GM19463 (cell line): ENCODE measurements at regions not wholly inside any gene's neighbourhood (a gene's known extent, or its start where the extent isn't known, plus 50 kb on each side); places are given as distances from the start of the nearest gene placed in this dataset.
"Not testable (repeated sequence)": the region's sequence is repeated elsewhere in the genome, so short reads cannot be mapped to it uniquely, and the experiment has no call there.

Source experiments
- ATAC-seq: cut with Tn5 transposase; IDR thresholded peaks from one replicate; pipeline ENCODE4 v1.9.1; 2021; ENCODE audit warnings: mild to moderate bottlenecking, moderate library complexity; ENCODE audit not compliant: unreplicated experiment

DNA sequence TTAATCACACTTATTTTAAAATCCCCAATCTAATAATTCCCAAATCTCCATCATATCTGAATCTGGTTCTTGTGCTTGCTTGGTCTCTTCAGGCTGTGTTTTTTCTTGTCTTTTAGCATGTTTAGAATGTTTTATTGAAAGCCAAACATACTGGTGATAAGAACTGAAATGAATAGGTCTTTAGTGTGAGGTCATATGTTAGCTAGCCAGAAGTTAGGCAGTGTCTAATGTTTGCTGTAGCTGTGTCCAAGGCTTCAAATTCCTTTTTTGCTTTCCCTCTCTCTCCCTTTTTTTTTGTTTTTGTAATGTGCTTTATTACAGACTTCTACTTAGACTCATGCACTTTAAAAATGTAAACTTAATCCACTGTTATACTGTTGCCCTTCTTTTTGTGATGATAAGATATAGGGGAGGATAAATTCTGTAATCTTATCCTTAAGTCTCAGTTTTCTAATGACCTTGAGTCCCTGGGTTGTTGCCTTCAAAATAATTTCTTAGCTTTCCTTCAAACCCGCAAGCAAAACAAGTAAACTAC is 725.1 kb downstream of the BRINP3 start:
- ATAC-seq = no peak

DNA sequence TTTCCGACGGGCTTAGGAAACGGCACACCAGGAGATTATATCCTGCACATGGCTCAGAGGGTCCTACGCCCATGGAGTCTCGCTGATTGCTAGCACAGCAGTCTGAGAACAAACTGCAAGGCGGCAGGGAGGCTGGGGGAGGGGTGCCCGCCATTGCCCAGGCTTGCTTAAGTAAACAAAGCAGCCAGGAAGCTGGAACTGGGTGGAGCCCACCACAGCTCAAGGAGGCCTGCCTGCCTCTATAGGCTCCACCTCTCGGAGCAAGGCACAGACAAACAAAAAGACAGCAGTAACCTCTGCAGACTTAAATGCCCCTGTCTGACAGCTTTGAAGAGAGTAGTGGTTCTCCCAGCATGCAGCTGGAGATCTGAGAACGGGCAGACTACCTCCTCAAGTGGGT is 722.6 kb downstream of the BRINP3 start:
- not testable (repeated sequence) for ATAC-seq

DNA sequence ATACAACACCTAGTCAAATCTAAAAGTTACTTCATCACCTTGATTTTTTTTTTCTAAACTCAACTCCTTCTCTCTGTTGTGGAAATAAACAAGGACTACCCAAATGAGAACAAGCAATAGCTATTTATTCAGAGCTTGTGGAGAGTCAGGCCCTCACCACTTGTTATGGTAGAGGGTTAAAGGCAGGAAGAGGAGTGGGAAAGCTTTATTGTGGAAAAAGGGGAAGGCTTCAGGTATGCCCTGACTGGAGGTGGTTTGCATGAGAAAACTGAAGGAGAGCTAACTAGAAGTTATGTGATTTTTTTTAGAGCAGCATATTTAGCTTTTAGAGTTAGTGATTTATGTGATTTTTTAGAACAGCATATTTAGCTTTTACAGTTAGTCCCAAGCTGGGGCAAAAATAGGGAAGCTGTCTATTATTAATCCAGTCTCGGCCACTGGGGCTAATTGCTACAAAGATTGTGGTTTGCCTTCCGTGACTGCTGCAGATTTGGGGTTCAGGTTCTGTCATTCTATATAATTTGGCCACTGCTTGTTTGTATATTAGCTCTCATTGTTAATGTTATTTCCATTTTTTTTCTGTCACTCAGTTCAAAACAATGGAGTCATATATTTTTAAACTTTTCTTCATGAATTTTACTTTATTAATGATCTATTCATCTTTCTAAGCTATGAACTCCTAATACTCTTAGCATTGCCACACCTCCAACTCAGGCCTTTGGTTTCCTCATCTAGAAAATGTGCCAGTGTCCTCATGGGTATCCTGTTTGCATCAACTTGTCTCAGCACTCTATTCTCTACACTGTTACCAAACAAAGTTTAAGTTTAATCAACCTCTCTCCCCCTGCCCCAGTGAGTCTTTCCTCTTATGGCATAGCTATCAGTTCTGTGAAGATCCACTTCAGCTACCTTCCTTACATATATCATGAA is 713.0 kb downstream of the BRINP3 start:
- ATAC-seq = no peak

DNA sequence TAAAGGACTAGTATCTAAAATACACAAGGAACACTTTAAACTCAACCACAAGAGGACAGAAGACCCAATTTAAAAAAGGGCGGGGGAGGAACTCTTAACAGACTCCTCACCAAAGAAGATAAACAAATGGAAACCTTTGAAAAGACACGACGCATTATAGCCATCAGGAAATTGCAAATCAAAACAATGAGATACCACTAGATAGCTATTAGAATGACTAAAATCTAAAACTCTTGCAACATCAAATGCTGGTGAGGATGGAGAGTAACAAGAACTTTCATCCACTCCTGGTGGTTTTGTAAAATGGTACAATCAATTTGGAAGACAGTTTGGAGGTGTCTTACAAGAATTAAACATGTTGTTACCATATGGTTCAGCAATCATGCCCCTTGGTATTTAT is 708.2 kb downstream of the BRINP3 start:
- ATAC-seq = no peak

DNA sequence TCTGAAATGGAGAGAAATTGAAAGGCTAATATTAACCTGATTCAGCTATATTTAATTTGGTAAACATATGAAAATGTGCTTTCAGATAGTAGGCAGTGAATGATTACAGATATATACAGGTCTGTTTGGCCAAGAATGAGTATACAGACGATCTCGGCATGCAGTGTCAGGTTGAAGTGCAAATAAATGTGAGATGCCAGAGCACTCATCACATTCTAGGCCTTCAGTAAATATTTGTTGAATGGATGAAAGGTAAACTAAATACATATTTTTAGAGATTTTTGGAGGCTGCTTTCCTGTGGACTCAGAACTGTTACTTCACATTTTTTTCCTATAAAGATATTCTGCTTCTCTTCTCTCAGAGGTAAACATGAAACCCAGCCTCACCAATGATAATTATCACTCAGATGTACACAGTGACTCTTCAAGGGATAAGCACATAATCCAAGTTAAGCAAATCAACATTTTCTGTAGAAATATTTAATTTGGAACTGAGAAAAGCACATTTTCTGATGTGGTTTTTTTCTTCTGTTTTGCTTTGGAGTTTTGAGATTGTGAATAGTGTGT is 702.9 kb downstream of the BRINP3 start:
- ATAC-seq = no peak

DNA sequence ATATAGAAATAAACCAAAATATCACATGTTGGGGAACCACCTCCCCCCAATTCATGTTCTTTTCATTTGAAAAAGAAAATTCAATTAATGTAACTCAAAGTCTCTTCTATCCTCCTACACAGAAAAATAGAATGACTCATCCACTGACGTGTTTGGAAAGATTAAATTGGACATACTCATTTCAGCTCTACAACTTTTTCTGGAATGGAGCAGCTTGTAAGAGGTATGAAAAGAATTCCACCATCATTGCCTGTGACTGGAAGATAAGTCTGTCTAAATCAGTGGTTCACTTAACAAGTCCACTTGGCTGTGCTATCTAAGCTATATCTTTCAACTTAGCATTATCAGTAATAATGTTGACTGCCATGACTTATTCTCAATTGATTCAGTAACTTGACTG is 702.3 kb downstream of the BRINP3 start:
- ATAC-seq = no peak

GRCh38 chr1:189779034-189779433 is 698.6 kb downstream of the BRINP3 start:
- no peak for ATAC-seq

DNA sequence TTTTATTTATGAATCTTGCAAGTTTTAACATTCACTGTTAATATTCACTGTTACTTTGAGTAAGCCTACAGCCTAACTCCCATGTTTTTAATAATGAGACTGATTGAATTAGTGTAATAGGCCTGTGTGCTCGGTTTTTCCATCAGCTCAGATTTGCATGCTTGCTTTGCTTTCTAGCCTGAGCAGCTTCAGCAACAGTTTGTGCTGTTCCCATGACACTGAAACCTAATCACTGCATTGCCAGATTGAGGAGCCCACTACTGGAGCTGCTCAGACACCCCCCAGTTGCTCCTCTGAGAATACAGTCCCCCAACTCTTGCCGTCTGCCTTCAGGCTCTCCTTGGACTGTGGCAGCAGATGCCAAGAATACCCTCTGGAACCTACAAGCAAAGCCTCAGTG is 695.4 kb downstream of the BRINP3 start:
- ATAC-seq = no peak

- no peak for ATAC-seq
Measured at GRCh38 chr1:189783456-189783855, 694.2 kb downstream of the BRINP3 start.

GRCh38 chr1:189786761-189787160 is 690.9 kb downstream of the BRINP3 start:
- no peak for ATAC-seq

- ATAC-seq = no peak
Measured at GRCh38 chr1:189787201-189787600, 690.5 kb downstream of the BRINP3 start.

DNA sequence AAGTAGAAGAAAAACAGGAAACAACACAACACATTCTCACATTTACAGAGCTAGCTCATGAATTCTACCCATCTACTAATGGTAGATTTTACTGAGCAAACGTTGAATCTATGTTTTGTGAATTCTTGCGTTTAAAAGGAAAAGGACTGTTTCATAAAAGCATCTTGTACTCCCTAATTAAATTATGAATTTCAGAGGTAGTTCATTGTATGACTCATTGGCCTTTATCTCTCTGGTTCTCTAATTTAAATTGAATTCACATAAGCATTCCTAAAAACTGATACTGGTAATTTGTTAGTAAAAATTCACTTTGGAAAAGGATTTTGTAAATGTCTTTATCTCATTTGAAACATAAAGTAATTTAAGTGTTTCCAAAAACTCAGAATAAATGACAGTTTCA is 687.3 kb downstream of the BRINP3 start:
- no peak for ATAC-seq

DNA sequence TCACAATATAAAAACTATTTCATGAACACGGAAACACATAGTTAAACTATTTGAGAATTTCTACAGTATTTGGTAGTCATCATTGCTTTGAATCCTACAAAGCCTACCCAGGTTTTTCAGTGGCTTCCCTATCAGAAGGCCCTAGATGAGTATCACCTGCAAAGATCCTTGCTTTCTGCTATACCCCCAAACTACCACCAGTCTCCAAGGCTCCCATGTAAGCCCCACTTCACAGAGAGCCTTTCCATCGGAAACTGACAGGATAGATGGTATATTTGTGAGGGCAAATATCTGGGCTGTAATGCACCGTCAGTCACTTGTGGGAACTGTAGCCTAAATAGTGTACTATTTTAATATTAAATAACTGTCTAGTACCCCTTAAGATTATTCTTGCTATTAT is 674.3 kb downstream of the BRINP3 start:
- no peak for ATAC-seq

GRCh38 chr1:189804352-189804751 is 673.3 kb downstream of the BRINP3 start:
- no peak for ATAC-seq

DNA sequence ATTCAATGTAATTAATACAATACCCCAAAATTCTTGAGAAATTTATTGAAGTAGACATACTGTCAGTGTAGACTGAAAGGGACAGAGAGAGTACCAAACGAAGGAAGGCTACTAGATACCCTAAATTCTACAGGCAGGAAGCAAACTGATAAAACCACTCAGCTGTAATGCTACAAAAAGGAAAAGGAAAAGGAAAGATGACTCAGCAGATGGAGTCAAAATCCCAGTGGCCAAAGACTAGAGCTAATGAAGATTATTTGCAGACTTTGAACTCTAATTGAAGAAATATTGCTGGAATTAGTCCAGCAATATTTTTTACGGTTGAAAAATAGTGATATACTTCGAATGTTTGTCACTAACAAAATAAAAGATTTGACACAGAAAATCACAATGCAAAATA is 671.9 kb downstream of the BRINP3 start:
- ATAC-seq = no peak

DNA sequence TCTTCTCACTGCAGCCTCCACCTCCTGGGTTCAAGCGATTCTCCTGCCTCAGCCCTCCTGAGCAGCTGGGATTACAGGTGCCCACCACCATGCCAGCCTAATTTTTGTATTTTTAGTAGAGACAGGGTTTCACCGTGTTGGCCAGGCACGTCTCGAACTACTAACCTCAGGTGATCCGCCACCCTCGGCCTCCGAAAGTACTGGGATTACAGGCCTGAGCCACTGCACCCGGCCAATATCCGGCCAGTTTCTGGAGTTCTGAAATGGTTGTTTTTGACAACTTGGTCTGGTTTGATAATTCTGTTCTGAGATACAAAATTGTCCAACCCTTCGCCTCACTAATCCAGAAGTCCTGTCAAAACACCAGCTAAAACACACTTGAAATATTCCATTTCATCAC is 667.0 kb downstream of the BRINP3 start:
- ATAC-seq = not testable (repeated sequence)

DNA sequence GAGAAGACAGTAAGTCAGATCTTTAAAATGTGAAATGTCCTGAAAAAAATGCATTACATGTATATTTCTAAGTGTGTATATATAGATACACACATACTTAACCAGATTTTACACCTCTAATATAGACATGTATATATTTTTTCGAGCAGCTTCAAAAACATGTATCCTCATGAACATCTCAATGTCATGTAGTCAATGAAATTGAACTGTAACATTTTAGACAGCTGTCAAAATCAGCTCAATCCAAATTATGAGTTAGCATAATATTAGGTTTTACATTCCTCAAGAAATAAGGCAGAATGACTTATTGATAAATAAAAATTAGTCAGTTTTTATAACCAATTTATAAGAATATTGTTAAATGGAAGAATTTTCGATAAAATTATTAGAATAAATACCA is 665.7 kb downstream of the BRINP3 start:
- no peak for ATAC-seq

GRCh38 chr1:189816558-189816957 is 661.1 kb downstream of the BRINP3 start:
- no peak for ATAC-seq

DNA sequence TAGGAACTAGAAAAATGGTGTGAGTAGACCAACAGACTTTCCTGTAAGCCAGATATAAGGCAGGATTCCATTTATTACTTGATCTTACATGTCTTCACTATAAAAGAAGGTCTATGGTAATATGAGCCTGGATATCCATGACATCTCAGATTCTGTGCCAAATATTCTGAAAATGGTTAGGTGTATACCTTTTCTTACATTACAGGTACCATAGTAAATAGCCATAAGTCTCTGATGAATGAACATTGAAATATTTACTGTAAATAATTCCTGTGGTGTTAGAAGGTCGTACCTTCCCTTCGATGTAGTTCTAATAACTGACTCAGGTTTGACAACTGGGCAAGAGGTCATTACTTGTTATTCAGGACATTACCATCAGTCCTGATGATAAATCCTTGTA is 657.9 kb downstream of the BRINP3 start:
- no peak for ATAC-seq

- no peak for ATAC-seq
Measured at GRCh38 chr1:189821833-189822232, 655.8 kb downstream of the BRINP3 start.

GRCh38 chr1:189834813-189835212 is 642.9 kb downstream of the BRINP3 start:
- ATAC-seq = no peak

GRCh38 chr1:189847613-189848012 is 630.1 kb downstream of the BRINP3 start:
- ATAC-seq = no peak
